ENCODE measurements at regions not wholly inside any gene's neighbourhood (a gene's known extent, or its start where the extent isn't known, plus 50 kb on each side); places are given as distances from the start of the nearest gene placed in this dataset.

- TF ChIP-seq EZH2phosphoT487 (IDR thresholded peaks at IDR 0.05; ENCODE audit: borderline replicate concordance, low read depth, low read length) (no peak), CTCF (conservative IDR thresholded peaks at IDR 0.05; ENCODE audit: low read length) (no peak)
These were observed 662.4 kb downstream of the SLITRK1 start for GRCh38 chr13:83219832-83220231.
